H9 (cell line): ENCODE measurements at regions not wholly inside any gene's neighbourhood (a gene's known extent, or its start where the extent isn't known, plus 50 kb on each side); places are given as distances from the start of the nearest gene placed in this dataset.

Experiments used
- DNase-seq: peaks from one replicate; pipeline ENCODE4 v3.0.0-alpha.2; 2017
- H2AFZ ChIP-seq: one replicate; pipeline ENCODE4 v1.6.1; 2013; ENCODE audit warnings: mild to moderate bottlenecking, low read length, control low read depth, moderate library complexity
- H2AK5ac ChIP-seq: 2 replicates; pipeline ENCODE4 v1.6.1; 2013; ENCODE audit warnings: low read length, control low read depth, mixed read lengths; ENCODE audit not compliant: insufficient read length
- H2BK120ac ChIP-seq: one replicate; pipeline ENCODE4 v1.6.1; 2013; ENCODE audit warnings: low read depth, mild to moderate bottlenecking, low read length, control low read depth, inconsistent platforms; ENCODE audit not compliant: poor library complexity, severe bottlenecking
- H2BK12ac ChIP-seq: 2 replicates; pipeline ENCODE4 v1.6.1; 2013; ENCODE audit warnings: low read length, control low read depth, mixed read lengths, low read depth; ENCODE audit not compliant: insufficient read length
- H2BK15ac ChIP-seq: 2 replicates; pipeline ENCODE4 v1.6.1; 2013; ENCODE audit warnings: low read depth, low read length, control low read depth
- H2BK20ac ChIP-seq: one replicate; pipeline ENCODE4 v1.6.1; 2013; ENCODE audit warnings: low read depth, mild to moderate bottlenecking, low read length, control low read depth, inconsistent platforms; ENCODE audit not compliant: poor library complexity, severe bottlenecking
- H2BK5ac ChIP-seq: 2 replicates; pipeline ENCODE4 v1.6.1; 2013; ENCODE audit warnings: low read length, control low read depth, mixed read lengths; ENCODE audit not compliant: insufficient read length
- H3K14ac ChIP-seq: 2 replicates; pipeline ENCODE4 v1.6.1; 2013; ENCODE audit warnings: low read length, control low read depth; ENCODE audit not compliant: insufficient read depth
- H3K18ac ChIP-seq: 2 replicates; pipeline ENCODE4 v1.6.1; 2013; ENCODE audit warnings: low read depth, mild to moderate bottlenecking, mixed read lengths, low read length, control low read depth; ENCODE audit not compliant: insufficient read length
- H3K23ac ChIP-seq: 2 replicates; pipeline ENCODE4 v1.6.1; 2013; ENCODE audit warnings: low read length, control low read depth, mixed read lengths, low read depth; ENCODE audit not compliant: insufficient read length
- H3K23me2 ChIP-seq: 2 replicates; pipeline ENCODE4 v1.6.1; 2013; ENCODE audit warnings: low read depth, mild to moderate bottlenecking, mixed read lengths, low read length, control low read depth; ENCODE audit not compliant: insufficient read length, poor library complexity, severe bottlenecking
- H3K27ac ChIP-seq: 2 replicates; pipeline ENCODE4 v1.5.1; 2013; ENCODE audit warnings: low read length, control low read depth, mixed read lengths, low read depth; ENCODE audit not compliant: insufficient read length
- H3K27me3 ChIP-seq: 2 replicates; pipeline ENCODE4 v1.6.1; 2013; ENCODE audit warnings: low read length, control low read depth, inconsistent platforms; ENCODE audit not compliant: insufficient read depth
- H3K4ac ChIP-seq: 2 replicates; pipeline ENCODE4 v1.6.1; 2013; ENCODE audit warnings: low read depth, mild to moderate bottlenecking, control low read depth, inconsistent platforms, low read length, moderate library complexity
- H3K4me1 ChIP-seq: 2 replicates; pipeline ENCODE4 v1.6.1; 2013; ENCODE audit warnings: low read length, control low read depth, inconsistent platforms; ENCODE audit not compliant: insufficient read depth
- H3K4me2 ChIP-seq: 2 replicates; pipeline ENCODE4 v1.6.1; 2013; ENCODE audit warnings: low read length, control low read depth, mixed read lengths; ENCODE audit not compliant: insufficient read length, insufficient read depth
- H3K56ac ChIP-seq: 2 replicates; pipeline ENCODE4 v1.6.1; 2013; ENCODE audit warnings: low read depth, mild to moderate bottlenecking, mixed read lengths, low read length, control low read depth; ENCODE audit not compliant: insufficient read length
- H3K79me1 ChIP-seq: 2 replicates; pipeline ENCODE4 v1.6.1; 2013; ENCODE audit warnings: low read depth, mild to moderate bottlenecking, moderate library complexity, low read length, control low read depth, inconsistent platforms; ENCODE audit not compliant: insufficient read depth, poor library complexity, severe bottlenecking
- H3K79me2 ChIP-seq: 2 replicates; pipeline ENCODE4 v1.6.1; 2013; ENCODE audit warnings: low read length, control low read depth, inconsistent platforms; ENCODE audit not compliant: insufficient read depth
- H3K9ac ChIP-seq: 2 replicates; pipeline ENCODE4 v1.6.1; 2013; ENCODE audit warnings: low read length, control low read depth, mixed read lengths; ENCODE audit not compliant: insufficient read length; ENCODE audit errors: extremely low read depth
- H3K9me3 ChIP-seq: one replicate; pipeline ENCODE4 v1.6.1; 2013; ENCODE audit warnings: low read depth, low read length, inconsistent platforms; ENCODE audit not compliant: control insufficient read depth
- H3T11ph ChIP-seq: one replicate; pipeline ENCODE4 v1.6.1; 2013; ENCODE audit warnings: mild to moderate bottlenecking, low read length, control low read depth, inconsistent platforms
- H4K20me1 ChIP-seq: one replicate; pipeline ENCODE4 v1.6.1; 2013; ENCODE audit not compliant: control insufficient read depth, insufficient read length, insufficient read depth
- H4K5ac ChIP-seq: 2 replicates; pipeline ENCODE4 v1.6.1; 2013; ENCODE audit warnings: low read depth, mild to moderate bottlenecking, mixed read lengths, low read length, control low read depth; ENCODE audit not compliant: insufficient read length
- H4K8ac ChIP-seq: replicated peaks from 2 replicates; pipeline ENCODE4 v1.6.1; 2013; ENCODE audit warnings: low read length, control low read depth, mixed read lengths, low read depth; ENCODE audit not compliant: insufficient read length
- H4K91ac ChIP-seq: 2 replicates; pipeline ENCODE4 v1.6.1; 2013; ENCODE audit warnings: low read depth, mild to moderate bottlenecking, moderate library complexity, mixed read lengths, low read length, control low read depth; ENCODE audit not compliant: insufficient read length
- H3K27ac Mint-ChIP-seq, 3 experiments: 2 replicates in 2 of 3; 3 replicates in 1 of 3; pipeline ENCODE4 v1.8.0; 2020 to 2021; ENCODE audit warnings: mixed read lengths in 3 of 3, mild to moderate bottlenecking in 1 of 3, moderate library complexity in 1 of 3
- H3K27me3 Mint-ChIP-seq: 2 replicates; pipeline ENCODE4 v1.8.0; 2021; ENCODE audit warnings: low read depth, mild to moderate bottlenecking, moderate library complexity, mixed read lengths
- H3K36me3 Mint-ChIP-seq, 3 experiments: 2 replicates in 2 of 3; 3 replicates in 1 of 3; pipeline ENCODE4 v1.8.0; 2020 to 2021; ENCODE audit warnings: low read depth in 3 of 3, mixed read lengths in 3 of 3; ENCODE audit not compliant: insufficient read depth in 1 of 3
- H3K4me1 Mint-ChIP-seq, 2 experiments: 2 replicates each; pipeline ENCODE4 v1.8.0; 2020; ENCODE audit warnings: mixed read lengths in 2 of 2
- H3K4me3 Mint-ChIP-seq, 2 experiments: 2 replicates in 1 of 2; 3 replicates in 1 of 2; pipeline ENCODE4 v1.8.0; 2020 to 2021; ENCODE audit warnings: mild to moderate bottlenecking in 2 of 2, mixed read lengths in 2 of 2, moderate library complexity in 1 of 2
- H3K9me3 Mint-ChIP-seq, 2 experiments: 2 replicates in 1 of 2; 3 replicates in 1 of 2; pipeline ENCODE4 v1.8.0; 2020; ENCODE audit warnings: mild to moderate bottlenecking in 2 of 2, mixed read lengths in 2 of 2, moderate library complexity in 1 of 2
- TF ChIP-seq, protein P1 (sequence below): fragments of 200-600 bp; sonication (generic); conservative IDR thresholded peaks from 3 replicates; pipeline ENCODE4 v1.8.0; 2021; ENCODE audit warnings: antibody characterized with exemption, mild to moderate bottlenecking

DNA sequence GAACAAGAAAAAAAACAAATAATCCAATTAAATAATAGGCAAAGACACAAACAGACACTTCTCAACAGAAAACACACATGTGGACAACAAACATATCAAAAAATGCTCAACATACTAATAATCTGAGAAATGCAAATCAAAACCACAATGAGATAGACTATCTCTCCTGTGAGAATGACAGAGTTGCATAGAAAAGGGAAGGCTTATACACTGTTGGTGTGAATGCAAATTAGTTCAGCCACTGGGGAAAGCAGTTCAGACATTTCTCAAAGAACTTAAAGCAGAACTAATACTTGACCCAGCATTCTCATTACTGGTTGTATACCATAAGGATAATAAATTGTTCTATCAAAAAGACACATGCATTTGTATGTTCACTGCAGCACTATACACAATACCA lies 637.8 kb upstream of the LUZP2 start:
- H3K9me3 Mint-ChIP-seq = no peaks in the 10 kb centered on the region

More for the DNA sequence above, 637.8 kb upstream of the LUZP2 start:
- Histone ChIP-seq H4K91ac (no peak overlapping the region), H3K23me2 (no peaks in the 10 kb centered on the region), H2AK5ac (no peak overlapping the region), H3K4me2 (no peak overlapping the region), H3K18ac (no peak overlapping the region), H2BK12ac (no peak overlapping the region), H3K27me3 (no peaks in the 10 kb centered on the region), H3K27ac (no peak overlapping the region), H2BK20ac (no peak overlapping the region), H3K79me1 (no peaks in the 10 kb centered on the region), H3T11ph (no peak overlapping the region), H3K4ac (no peak overlapping the region), H3K56ac (no peak overlapping the region), H4K5ac (no peak overlapping the region), H3K4me1 (no peaks in the 10 kb centered on the region), H3K23ac (no peak overlapping the region), H2AFZ (no peak overlapping the region), H3K9ac (no peak overlapping the region), H2BK5ac (no peak overlapping the region), H3K79me2 (no peaks in the 10 kb centered on the region), H3K14ac (no peak overlapping the region), H4K8ac (no peak overlapping the region), H2BK120ac (no peak overlapping the region), H3K9me3 (no peaks in the 10 kb centered on the region), H4K20me1 (no peaks in the 10 kb centered on the region), H2BK15ac (no peak overlapping the region)
- no peaks in the 10 kb centered on the region for H3K36me3 Mint-ChIP-seq
- no peaks in the 10 kb centered on the region for H3K27me3 Mint-ChIP-seq
- no peaks in the 10 kb centered on the region for H3K4me1 Mint-ChIP-seq
- no peak overlapping the region for H3K4me3 Mint-ChIP-seq
- H3K27ac Mint-ChIP-seq = no peak overlapping the region
- DNase-seq = no peak
- TF ChIP-seq, protein P1, sequence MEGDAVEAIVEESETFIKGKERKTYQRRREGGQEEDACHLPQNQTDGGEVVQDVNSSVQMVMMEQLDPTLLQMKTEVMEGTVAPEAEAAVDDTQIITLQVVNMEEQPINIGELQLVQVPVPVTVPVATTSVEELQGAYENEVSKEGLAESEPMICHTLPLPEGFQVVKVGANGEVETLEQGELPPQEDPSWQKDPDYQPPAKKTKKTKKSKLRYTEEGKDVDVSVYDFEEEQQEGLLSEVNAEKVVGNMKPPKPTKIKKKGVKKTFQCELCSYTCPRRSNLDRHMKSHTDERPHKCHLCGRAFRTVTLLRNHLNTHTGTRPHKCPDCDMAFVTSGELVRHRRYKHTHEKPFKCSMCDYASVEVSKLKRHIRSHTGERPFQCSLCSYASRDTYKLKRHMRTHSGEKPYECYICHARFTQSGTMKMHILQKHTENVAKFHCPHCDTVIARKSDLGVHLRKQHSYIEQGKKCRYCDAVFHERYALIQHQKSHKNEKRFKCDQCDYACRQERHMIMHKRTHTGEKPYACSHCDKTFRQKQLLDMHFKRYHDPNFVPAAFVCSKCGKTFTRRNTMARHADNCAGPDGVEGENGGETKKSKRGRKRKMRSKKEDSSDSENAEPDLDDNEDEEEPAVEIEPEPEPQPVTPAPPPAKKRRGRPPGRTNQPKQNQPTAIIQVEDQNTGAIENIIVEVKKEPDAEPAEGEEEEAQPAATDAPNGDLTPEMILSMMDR = no peak
